ENCODE measurements at regions not wholly inside any gene's neighbourhood (a gene's known extent, or its start where the extent isn't known, plus 50 kb on each side); places are given as distances from the start of the nearest gene placed in this dataset.

GRCh38 chr21:19684328-19684727 is 1280.7 kb upstream of the TMPRSS15 start:
- DNase-seq (ENCODE audit: low read depth), result no peak

GRCh38 chr21:19692231-19692630 is 1288.6 kb upstream of the TMPRSS15 start:
- no peak for DNase-seq (ENCODE audit: low read depth)

GRCh38 chr21:19695796-19696195 is 1292.2 kb upstream of the TMPRSS15 start:
- DNase-seq (ENCODE audit: low read depth), result no peak

GRCh38 chr21:19700476-19700875 is 1296.9 kb upstream of the TMPRSS15 start:
- DNase-seq (ENCODE audit: low read depth), result no peak

- DNase-seq (ENCODE audit: low read depth), result no peak
These were observed 1295.5 kb upstream of the NCAM2 start for GRCh38 chr21:19702726-19703125.

GRCh38 chr21:19704832-19705231 is 1293.4 kb upstream of the NCAM2 start:
- no peak for DNase-seq (ENCODE audit: low read depth)

GRCh38 chr21:19712441-19712840 is 1285.8 kb upstream of the NCAM2 start:
- no peak for DNase-seq (ENCODE audit: low read depth)

- no peak for DNase-seq (ENCODE audit: low read depth)
These were observed 1284.9 kb upstream of the NCAM2 start for GRCh38 chr21:19713313-19713712.

GRCh38 chr21:19724081-19724480 is 1274.1 kb upstream of the NCAM2 start:
- no peak for DNase-seq (ENCODE audit: low read depth)

GRCh38 chr21:19731251-19731650 is 1267.0 kb upstream of the NCAM2 start:
- no peak for DNase-seq (ENCODE audit: low read depth)

GRCh38 chr21:19759836-19760235 is 1238.4 kb upstream of the NCAM2 start:
- no peak for DNase-seq (ENCODE audit: low read depth)

- no peak for DNase-seq (ENCODE audit: low read depth)
These were observed 1230.7 kb upstream of the NCAM2 start for GRCh38 chr21:19767546-19767945.

GRCh38 chr21:19771881-19772280 is 1226.3 kb upstream of the NCAM2 start:
- DNase-seq (ENCODE audit: low read depth), result no peak

GRCh38 chr21:19776076-19776475 is 1222.1 kb upstream of the NCAM2 start:
- peak; percentile 13 for DNase-seq (ENCODE audit: low read depth)

GRCh38 chr21:19781881-19782652 is 1216.1 kb upstream of the NCAM2 start:
- no peak for DNase-seq (ENCODE audit: low read depth)

- DNase-seq (ENCODE audit: low read depth), result no peak
These were observed 1212.3 kb upstream of the NCAM2 start for GRCh38 chr21:19785941-19786340.

GRCh38 chr21:19792004-19792403 is 1206.2 kb upstream of the NCAM2 start:
- DNase-seq (ENCODE audit: low read depth), result no peak

- peak; percentile 19 for DNase-seq (ENCODE audit: low read depth)
These were observed 1191.0 kb upstream of the NCAM2 start for GRCh38 chr21:19807201-19807600.

- no peak for DNase-seq (ENCODE audit: low read depth)
These were observed 1187.4 kb upstream of the NCAM2 start for GRCh38 chr21:19810779-19811178.

GRCh38 chr21:19830446-19830845 is 1167.8 kb upstream of the NCAM2 start:
- DNase-seq (ENCODE audit: low read depth), result no peak

GRCh38 chr21:19832551-19832950 is 1165.7 kb upstream of the NCAM2 start:
- DNase-seq (ENCODE audit: low read depth), result no peak

- no peak for DNase-seq (ENCODE audit: low read depth)
These were observed 1165.1 kb upstream of the NCAM2 start for GRCh38 chr21:19833082-19833481.

- DNase-seq (ENCODE audit: low read depth), result no peak
These were observed 1155.6 kb upstream of the NCAM2 start for GRCh38 chr21:19842601-19843000.

- DNase-seq (ENCODE audit: low read depth), result no peak
These were observed 1153.9 kb upstream of the NCAM2 start for GRCh38 chr21:19844334-19844733.
